T-helper 1 cell treated with Interleukin-12 subunit alpha and Interleukin-12 subunit beta and Interleukin-4 antibody, amounts not matched to agents 30 μg/mL and 1 μg/mL, for 36 hours (primary cell): ENCODE measurements at regions not wholly inside any gene's neighbourhood (a gene's known extent, or its start where the extent isn't known, plus 50 kb on each side); places are given as distances from the start of the nearest gene placed in this dataset.
"Not testable (repeated sequence)": the region's sequence is repeated elsewhere in the genome, so short reads cannot be mapped to it uniquely, and the experiment has no call there.

Source experiments
- H3K27ac Mint-ChIP-seq: one replicate; pipeline ENCODE4 v1.8.0; 2021; ENCODE audit warnings: mild to moderate bottlenecking, mixed read lengths
- H3K27me3 Mint-ChIP-seq: one replicate; pipeline ENCODE4 v1.8.0; 2021; ENCODE audit warnings: low read depth, mixed read lengths
- H3K36me3 Mint-ChIP-seq: one replicate; pipeline ENCODE4 v1.8.0; 2021; ENCODE audit warnings: low read depth, mixed read lengths
- H3K4me1 Mint-ChIP-seq: one replicate; pipeline ENCODE4 v1.8.0; 2021; ENCODE audit warnings: low read depth, mixed read lengths
- H3K4me3 Mint-ChIP-seq: one replicate; pipeline ENCODE4 v1.8.0; 2021; ENCODE audit warnings: mild to moderate bottlenecking, moderate library complexity, mixed read lengths
- H3K9me3 Mint-ChIP-seq: one replicate; pipeline ENCODE4 v1.8.0; 2021; ENCODE audit warnings: mixed read lengths

DNA sequence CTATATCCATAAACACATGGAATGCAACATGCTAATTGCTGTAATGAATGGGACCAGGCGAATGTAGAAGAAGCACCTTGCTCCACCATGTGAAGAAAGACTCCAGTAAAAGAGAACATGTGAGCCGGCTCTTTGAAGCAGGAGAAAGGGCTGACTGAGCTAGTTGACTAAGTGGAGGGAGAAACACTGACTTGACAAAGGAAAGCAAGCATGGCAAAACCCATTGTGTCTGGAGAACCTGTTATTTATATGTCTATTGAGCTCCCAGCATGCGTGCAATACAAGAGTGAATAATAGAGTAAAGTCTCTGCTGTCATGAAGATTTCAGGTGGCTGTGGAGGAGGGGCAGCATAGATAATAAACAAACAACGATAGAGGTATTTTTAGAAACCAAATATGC, 559.9 kb downstream of the RAB28 start:
- Mint-ChIP-seq H3K36me3 (no peaks in the 10 kb centered on the region), H3K9me3 (no peaks in the 10 kb centered on the region), H3K4me1 (no peaks in the 10 kb centered on the region), H3K27ac (no peak overlapping the region), H3K4me3 (no peak overlapping the region), H3K27me3 (no peaks in the 10 kb centered on the region)

DNA sequence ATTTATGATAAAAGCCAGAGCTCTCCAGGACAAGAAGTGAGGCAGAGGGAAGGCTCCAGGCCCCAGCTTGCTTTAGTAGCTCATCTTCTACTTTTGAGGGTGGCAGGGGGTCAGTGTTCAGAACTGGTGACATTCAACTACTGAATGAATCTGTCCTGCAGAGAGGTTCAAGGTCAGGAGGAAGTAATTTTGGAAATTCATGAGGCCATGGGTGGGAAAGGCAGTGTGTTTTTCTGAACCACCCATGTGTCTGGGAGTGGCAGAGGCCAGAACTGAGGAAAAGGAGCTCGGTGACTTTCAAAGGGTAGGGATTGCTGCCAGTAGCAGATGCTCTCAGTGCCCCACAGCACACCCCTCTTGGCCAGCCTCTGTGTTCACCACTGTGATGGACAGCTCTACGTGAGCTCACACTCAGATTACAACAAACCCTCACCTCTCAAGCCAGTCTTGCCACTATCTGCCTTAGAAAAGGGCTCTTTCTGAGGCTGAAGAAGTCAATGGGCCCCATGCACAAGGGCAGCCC, 571.2 kb downstream of the RAB28 start:
- Mint-ChIP-seq H3K27me3 (no peaks in the 10 kb centered on the region), H3K27ac (no peak overlapping the region), H3K4me3 (no peak overlapping the region), H3K9me3 (peaks cover 18% of the 10 kb centered on the region), H3K36me3 (no peaks in the 10 kb centered on the region), H3K4me1 (no peaks in the 10 kb centered on the region)

DNA sequence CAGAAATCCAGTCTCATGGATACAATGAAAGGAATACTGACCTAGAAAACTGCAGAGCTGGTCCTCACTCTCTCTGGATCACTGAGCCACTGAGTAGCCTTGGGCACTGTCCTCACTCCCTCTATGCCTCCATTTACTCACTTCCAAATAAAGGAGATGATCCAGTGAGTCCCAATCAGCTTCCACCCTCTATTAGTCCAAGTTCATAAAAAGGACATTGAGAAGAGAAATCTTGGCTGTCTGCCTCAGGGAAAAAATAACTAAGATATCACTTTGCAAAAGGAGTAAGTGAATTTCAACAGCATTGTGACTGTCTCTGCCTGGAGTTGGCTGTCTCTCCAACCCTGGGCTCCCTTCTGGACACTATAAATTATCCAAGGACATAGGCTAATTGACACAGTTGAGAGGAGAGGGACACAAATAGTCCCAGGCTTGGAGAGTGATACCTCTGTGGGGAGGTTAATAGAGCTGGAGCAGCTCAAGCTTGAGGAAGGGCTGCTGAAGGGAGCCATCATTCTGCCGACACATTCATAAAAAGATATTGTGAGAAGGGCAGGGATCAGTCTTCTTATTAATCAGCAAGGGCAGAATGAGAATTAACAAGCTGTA, 572.3 kb downstream of the RAB28 start:
- Mint-ChIP-seq H3K4me3 (no peak overlapping the region), H3K9me3 (peaks cover 18% of the 10 kb centered on the region), H3K27ac (no peak overlapping the region), H3K36me3 (no peaks in the 10 kb centered on the region), H3K27me3 (no peaks in the 10 kb centered on the region), H3K4me1 (no peaks in the 10 kb centered on the region)

DNA sequence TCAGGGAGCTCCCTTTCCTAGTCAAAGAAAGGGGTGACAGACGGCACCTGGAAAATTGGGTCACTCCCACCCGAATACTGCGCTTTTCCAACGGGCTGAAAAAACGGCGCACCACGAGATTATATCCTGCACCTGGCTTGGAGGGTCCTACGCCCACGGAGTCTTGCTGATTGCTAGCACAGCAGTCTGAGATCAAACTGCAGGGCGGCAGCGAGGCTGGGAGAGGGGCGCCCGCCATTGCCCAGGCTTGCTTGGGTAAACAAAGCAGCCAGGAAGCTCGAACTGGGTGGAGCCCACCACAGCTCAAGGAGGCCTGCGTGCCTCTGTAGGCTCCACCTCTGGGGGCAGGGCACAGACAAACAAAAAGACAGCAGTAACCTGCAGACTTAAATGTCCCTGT, 580.5 kb downstream of the RAB28 start:
- not testable (repeated sequence) for H3K27ac Mint-ChIP-seq, H3K36me3 Mint-ChIP-seq, H3K27me3 Mint-ChIP-seq, H3K4me3 Mint-ChIP-seq, H3K4me1 Mint-ChIP-seq, H3K9me3 Mint-ChIP-seq

GRCh38 chr4:12902735-12903134, 581.4 kb downstream of the RAB28 start:
- no peak overlapping the region for H3K4me3 Mint-ChIP-seq
- no peaks in the 10 kb centered on the region for H3K4me1 Mint-ChIP-seq
- H3K27ac Mint-ChIP-seq, result no peak overlapping the region
- H3K36me3 Mint-ChIP-seq, result no peaks in the 10 kb centered on the region
- H3K9me3 Mint-ChIP-seq, result peaks cover 5% of the 10 kb centered on the region
- no peaks in the 10 kb centered on the region for H3K27me3 Mint-ChIP-seq

DNA sequence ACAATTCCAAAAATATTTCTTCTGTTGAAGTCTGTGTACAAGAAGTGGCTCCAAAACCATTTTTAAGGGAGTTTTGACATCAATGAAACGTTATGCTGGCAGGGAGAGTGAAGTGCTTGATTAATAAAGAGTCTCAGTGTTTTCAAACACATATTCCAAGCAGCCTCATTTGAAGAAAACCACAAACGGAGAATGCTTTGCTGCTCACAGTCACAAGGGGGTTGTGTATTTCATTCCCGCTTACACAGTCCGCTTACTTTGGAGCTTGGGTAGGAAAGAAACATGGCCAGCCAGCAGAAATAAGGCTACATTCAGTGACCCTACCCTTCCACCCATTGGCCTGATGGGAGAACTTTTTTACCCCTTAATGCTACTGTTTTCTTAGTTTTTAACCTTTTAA, 586.2 kb downstream of the RAB28 start:
- Mint-ChIP-seq H3K27ac (no peak overlapping the region), H3K9me3 (no peaks in the 10 kb centered on the region), H3K4me1 (no peaks in the 10 kb centered on the region), H3K27me3 (no peaks in the 10 kb centered on the region), H3K36me3 (no peaks in the 10 kb centered on the region), H3K4me3 (no peak overlapping the region)

DNA sequence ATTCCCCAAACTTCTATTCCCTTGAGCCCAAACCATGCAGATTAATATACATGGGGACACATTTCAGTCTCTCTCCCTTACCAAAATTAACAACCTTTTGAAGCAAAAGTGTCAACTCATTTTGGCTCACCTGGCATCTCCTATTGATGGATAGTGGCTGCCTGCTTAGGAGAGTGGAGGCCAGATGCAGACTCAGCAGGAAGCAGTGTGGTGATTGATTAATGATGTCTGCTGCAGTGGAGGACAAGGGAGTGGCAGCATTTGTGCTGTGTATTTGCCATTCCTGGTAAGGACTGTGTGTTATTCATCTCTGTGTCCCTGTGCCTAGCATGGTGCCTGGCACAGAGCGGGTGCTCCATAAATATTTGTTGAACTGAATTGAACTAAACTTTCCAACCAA, 590.1 kb downstream of the RAB28 start:
- no peak overlapping the region for H3K4me3 Mint-ChIP-seq
- H3K9me3 Mint-ChIP-seq, result no peaks in the 10 kb centered on the region
- no peaks in the 10 kb centered on the region for H3K27me3 Mint-ChIP-seq
- H3K27ac Mint-ChIP-seq, result no peak overlapping the region
- no peaks in the 10 kb centered on the region for H3K36me3 Mint-ChIP-seq
- H3K4me1 Mint-ChIP-seq, result no peaks in the 10 kb centered on the region

DNA sequence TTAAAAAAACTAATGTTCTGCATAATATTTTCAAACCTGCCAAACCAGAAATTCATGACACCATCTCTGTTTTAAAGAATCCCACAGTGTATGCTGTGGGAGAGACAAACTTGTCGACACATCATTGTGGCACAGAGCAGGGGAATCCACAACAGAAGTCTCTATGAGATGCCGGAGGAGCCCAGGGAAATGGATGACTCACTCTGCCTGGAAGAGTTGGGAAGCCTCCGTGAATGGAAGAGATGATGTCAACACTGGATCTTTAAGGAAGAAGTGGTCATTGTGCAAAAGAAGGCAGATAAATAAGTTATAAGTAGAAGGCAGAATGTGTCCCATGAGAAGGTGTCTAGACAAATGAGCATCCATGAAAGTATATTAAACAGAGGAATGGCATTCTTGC, 595.1 kb downstream of the RAB28 start:
- H3K9me3 Mint-ChIP-seq, result peaks cover 5% of the 10 kb centered on the region
- no peaks in the 10 kb centered on the region for H3K4me1 Mint-ChIP-seq
- no peaks in the 10 kb centered on the region for H3K36me3 Mint-ChIP-seq
- no peaks in the 10 kb centered on the region for H3K27me3 Mint-ChIP-seq
- no peak overlapping the region for H3K27ac Mint-ChIP-seq
- no peak overlapping the region for H3K4me3 Mint-ChIP-seq

DNA sequence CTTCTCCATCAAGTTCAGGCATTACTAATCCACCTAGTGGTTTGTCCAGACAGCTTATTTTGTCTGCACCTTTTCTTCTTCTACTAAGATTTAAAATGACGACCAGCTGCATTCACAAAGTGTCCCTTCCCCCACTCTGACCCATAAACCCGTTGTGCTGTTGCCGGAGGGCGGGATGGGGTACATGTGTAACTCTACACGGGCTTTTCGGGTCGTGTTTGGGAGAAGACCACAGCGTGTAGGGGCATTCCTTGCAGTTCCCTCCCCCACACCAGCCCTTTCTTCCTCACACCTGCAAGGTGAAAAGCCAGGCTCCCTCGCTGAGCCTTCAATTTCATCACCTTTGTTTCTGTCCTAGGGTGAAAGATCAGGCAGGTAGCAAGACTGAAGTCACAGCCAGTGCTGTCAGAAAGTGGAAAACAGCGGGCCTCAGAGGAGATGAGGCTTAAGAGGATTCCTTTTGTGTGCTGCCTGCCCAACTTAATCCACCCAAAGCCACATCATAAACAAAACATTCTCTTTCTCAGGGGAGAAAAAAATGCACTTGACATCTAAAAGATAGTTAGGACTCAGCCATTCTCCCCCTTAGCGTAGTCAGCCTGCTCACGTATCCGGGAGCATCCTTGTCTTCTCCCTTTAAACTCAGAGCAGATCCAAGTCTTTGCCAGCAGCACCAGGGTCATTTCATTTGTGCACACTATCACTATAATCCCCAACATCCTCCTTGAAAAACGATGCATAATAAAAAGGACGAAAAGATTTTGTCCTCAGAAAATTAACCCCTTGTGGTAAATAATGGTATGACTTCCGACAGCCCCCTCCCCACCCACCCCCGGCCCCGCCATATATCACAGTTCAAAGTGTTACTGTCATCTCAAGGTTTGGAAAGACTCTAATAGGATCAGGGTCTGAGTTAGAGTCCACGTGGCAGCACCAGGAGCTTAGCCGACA, 599.0 kb downstream of the RAB28 start:
- H3K27me3 Mint-ChIP-seq, result no peaks in the 10 kb centered on the region
- H3K4me1 Mint-ChIP-seq, result no peaks in the 10 kb centered on the region
- H3K27ac Mint-ChIP-seq, result no peak overlapping the region
- H3K9me3 Mint-ChIP-seq, result peaks cover 5% of the 10 kb centered on the region
- H3K4me3 Mint-ChIP-seq, result no peak overlapping the region
- no peaks in the 10 kb centered on the region for H3K36me3 Mint-ChIP-seq

- Mint-ChIP-seq H3K27ac (no peak overlapping the region), H3K4me3 (no peak overlapping the region), H3K9me3 (no peaks in the 10 kb centered on the region), H3K27me3 (no peaks in the 10 kb centered on the region), H3K36me3 (no peaks in the 10 kb centered on the region), H3K4me1 (no peaks in the 10 kb centered on the region)
These were observed 602.1 kb downstream of the RAB28 start for GRCh38 chr4:12881945-12882584.

GRCh38 chr4:12880844-12881243, 603.3 kb downstream of the RAB28 start:
- H3K9me3 Mint-ChIP-seq, result no peaks in the 10 kb centered on the region
- no peaks in the 10 kb centered on the region for H3K4me1 Mint-ChIP-seq
- H3K4me3 Mint-ChIP-seq, result no peak overlapping the region
- H3K36me3 Mint-ChIP-seq, result no peaks in the 10 kb centered on the region
- no peaks in the 10 kb centered on the region for H3K27me3 Mint-ChIP-seq
- no peak overlapping the region for H3K27ac Mint-ChIP-seq

- Mint-ChIP-seq H3K9me3 (no peaks in the 10 kb centered on the region), H3K4me1 (no peaks in the 10 kb centered on the region)
These were observed 604.6 kb downstream of the RAB28 start for GRCh38 chr4:12879496-12879895.

DNA sequence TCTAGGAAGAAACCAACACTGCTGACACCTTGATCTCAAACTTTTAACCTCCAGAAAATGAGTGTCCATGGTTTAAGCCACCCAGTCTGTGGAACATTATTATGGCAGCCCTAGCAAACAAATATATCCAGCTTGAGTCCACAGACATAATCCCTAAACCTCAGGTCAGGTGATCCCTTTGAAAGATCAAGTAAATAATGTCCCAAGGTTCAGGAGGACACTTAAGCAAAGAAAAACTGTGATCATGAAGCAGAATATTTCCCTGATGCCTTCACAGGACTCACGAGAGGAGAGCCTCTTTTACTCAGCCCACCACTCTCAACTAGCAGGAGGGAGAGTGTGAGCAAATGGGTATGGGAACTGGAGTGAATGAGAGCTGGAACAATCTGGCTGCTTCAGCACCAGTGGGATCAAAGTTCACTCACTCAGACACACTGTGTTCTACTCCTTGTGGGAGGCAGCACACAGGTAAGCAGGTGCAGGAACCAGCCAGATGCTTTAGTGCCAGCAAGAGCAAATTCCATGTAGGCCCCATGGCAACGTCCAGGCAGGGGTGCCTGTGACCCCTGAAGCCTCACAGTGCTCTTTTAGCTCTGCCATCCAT, 608.4 kb downstream of the RAB28 start:
- H3K27ac Mint-ChIP-seq, result no peak overlapping the region
- no peaks in the 10 kb centered on the region for H3K4me1 Mint-ChIP-seq
- H3K27me3 Mint-ChIP-seq, result no peaks in the 10 kb centered on the region
- H3K9me3 Mint-ChIP-seq, result peaks cover 4% of the 10 kb centered on the region
- no peak overlapping the region for H3K4me3 Mint-ChIP-seq
- H3K36me3 Mint-ChIP-seq, result no peaks in the 10 kb centered on the region

More at GRCh38 chr4:12879496-12879895, 604.6 kb downstream of the RAB28 start:
- Mint-ChIP-seq H3K27ac (no peak overlapping the region), H3K4me3 (no peak overlapping the region), H3K27me3 (no peaks in the 10 kb centered on the region), H3K36me3 (no peaks in the 10 kb centered on the region)

DNA sequence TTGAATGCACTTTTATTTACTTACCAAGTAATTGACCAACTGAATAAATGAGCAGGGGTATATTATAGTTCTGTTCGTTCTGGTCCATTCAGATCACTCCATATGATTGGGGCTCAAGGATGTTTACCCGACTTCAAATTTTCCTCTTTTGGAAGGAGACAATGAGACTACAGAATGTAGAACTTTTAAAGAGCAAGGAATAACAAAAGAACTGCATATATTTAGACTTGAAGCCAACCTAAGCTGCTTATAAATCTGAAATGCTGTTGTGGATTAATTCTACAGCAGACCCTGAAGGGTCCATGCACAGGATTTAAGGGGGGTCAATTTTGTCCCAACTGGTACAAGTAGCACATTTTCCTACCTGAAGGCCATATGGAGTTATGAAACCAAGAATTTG, 610.8 kb downstream of the RAB28 start:
- Mint-ChIP-seq H3K36me3 (no peaks in the 10 kb centered on the region), H3K9me3 (peaks cover 11% of the 10 kb centered on the region), H3K27me3 (no peaks in the 10 kb centered on the region), H3K27ac (no peak overlapping the region), H3K4me1 (no peaks in the 10 kb centered on the region), H3K4me3 (no peak overlapping the region)
